CD4-positive, alpha-beta T cell treated with Interleukin-4 for 1 hour (primary cell): ENCODE measurements at regions not wholly inside any gene's neighbourhood (a gene's known extent, or its start where the extent isn't known, plus 50 kb on each side); places are given as distances from the start of the nearest gene placed in this dataset.

ENCODE experiments used
- DNase-seq, 2 donors: peaks; one replicate each; pipeline ENCODE4 v3.0.0-alpha.2; 2020 to 2022

DNA sequence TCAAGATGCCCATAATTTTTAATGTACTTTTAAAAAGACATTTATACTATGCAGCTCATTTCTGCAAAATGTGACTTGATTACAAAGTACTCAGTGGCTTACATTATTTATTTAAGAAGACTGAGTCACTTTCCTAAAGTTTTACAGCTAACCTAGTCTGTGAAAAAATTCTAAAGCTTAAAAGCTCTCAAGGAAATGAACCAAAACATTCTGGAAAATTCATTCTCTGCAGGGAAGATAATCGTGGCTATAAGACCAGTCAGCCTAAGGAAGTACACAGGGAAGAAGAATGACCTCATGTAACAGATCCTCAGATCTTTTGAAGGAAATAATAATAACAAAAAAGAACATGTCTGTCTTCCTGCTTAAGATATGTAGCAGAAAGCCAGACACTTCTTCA lies 232.1 kb upstream of the STK17B start:
- no peak for DNase-seq

GRCh38 chr2:196404276-196404675 lies 232.9 kb upstream of the STK17B start:
- DNase-seq, result no peak

- DNase-seq, result no peak
Observed at GRCh38 chr2:196407675-196408264, 231.7 kb upstream of the CCDC150 start.

- no peak for DNase-seq
Observed at GRCh38 chr2:196409376-196409775, 230.1 kb upstream of the CCDC150 start.

DNA sequence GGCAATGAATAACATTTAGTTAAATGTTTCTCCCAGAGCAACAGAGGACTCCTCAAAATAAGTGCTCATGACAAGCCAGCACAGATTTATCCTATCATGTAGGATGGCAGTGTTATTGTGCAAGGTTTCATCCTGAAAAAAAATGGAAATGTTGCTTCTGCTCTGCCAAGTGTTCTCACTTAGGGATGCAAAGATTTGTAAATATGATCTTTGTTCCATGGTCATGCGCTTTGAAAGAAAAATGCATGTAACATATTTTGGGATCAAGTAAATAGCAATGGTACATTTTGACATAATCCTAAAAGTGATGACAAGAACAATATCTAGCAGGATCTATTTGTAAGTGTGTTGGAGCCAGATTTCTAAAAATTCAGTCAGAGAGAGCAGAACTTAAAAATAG lies 229.5 kb upstream of the CCDC150 start:
- no peak for DNase-seq

- DNase-seq, result no peak
Observed at GRCh38 chr2:196413821-196414274, 225.7 kb upstream of the CCDC150 start.

GRCh38 chr2:196415384-196415783 lies 224.1 kb upstream of the CCDC150 start:
- DNase-seq, result no peak

- DNase-seq, result no peak
Observed at GRCh38 chr2:196420143-196420542, 219.4 kb upstream of the CCDC150 start.

DNA sequence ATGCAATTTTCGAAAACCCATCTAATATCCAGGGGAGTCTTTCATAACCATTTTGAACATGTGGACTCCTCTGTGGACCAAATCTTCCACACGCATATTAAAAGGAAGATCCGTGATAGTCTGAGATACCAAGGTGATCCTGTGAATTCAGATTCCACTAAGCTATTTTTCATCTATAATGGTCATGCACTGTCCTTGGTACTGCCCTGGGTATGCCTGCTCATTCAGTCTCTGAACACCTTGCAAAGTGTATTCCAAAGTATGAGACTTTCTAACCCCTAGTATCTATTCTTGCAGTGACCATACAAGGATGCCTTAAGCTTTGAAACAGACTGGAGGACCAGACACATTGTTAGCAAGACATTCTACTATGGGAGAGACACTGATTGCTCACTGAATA lies 217.6 kb upstream of the CCDC150 start:
- DNase-seq, result no peak

GRCh38 chr2:196422361-196422760 lies 217.2 kb upstream of the CCDC150 start:
- DNase-seq, result no peak

DNA sequence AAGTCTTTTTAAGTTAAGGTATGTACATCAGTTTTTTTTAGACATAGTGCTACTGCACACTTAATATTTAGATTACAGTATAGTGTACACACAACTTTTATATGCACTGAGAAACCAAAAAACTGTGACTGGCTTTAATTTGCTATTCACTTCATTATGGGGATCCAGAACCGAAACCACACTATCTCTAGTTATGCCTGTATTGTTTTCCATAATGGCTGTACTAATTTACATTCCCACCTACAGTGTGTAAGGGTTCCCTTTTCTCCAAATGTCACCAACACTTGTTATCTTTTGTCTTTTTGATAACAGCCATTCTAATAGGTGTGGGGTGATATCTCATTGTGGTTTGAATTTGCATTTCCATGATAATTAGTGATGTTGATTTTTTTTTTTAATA lies 213.4 kb upstream of the CCDC150 start:
- DNase-seq, result no peak

DNA sequence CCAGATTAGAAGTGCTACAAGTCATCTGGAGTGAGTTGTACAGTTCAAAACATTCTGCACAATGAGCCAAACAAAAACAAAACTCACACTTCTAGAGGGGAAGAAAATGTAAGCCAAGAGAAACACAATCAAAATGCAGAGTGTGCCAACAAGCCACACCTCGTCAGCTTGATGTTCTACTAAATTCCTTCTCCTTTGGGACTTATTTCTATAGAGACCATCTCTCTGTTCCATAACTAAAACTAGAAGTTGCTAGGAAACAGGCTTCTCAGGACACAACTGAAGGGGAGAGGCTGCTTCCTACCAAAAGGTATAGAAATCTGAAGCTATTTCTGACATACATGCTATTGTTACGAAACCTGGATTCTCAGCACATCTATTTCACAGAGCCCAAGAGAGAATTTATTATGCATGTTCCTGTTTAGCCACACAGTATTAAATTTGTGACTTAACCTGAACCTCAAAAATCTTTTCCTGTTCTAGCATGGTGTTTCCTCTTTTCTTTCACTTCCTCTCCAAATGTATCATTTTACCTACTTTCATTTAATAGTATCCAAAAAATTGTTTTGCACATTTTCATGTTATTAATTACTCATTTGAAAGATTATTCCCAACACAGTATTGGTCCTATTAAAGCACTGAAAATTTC lies 211.4 kb upstream of the CCDC150 start:
- DNase-seq, result no peak

- DNase-seq, result no peak
Observed at GRCh38 chr2:196431076-196431475, 208.4 kb upstream of the CCDC150 start.

- DNase-seq, result no peak
Observed at GRCh38 chr2:196431957-196432356, 207.6 kb upstream of the CCDC150 start.

- DNase-seq, result no peak
Observed at GRCh38 chr2:196433116-196433515, 206.4 kb upstream of the CCDC150 start.

- DNase-seq, result no peak
Observed at GRCh38 chr2:196434217-196434616, 205.3 kb upstream of the CCDC150 start.

DNA sequence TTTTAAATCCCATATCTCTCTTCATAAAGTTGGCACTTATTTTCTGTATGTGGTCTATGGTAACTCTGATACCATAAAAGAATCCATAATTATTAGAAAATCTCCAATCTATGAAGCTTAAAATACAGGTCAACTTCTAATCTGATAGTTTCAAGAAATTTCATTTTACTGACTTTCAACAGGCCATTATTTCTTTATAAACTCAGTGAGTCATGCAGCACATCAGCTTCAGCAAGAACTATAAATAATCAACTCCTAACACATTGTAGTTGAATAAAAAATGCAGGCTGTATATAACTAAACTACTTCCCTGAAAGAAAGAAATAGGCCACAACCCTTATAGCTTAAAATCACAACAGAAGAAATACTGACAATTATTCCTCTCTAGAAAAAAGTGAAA lies 204.3 kb upstream of the CCDC150 start:
- DNase-seq, result no peak

- no peak for DNase-seq
Observed at GRCh38 chr2:196437626-196438025, 201.9 kb upstream of the CCDC150 start.

- no peak for DNase-seq
Observed at GRCh38 chr2:196439760-196440159, 199.8 kb upstream of the CCDC150 start.

GRCh38 chr2:196440413-196440812 lies 199.1 kb upstream of the CCDC150 start:
- DNase-seq, result no peak

DNA sequence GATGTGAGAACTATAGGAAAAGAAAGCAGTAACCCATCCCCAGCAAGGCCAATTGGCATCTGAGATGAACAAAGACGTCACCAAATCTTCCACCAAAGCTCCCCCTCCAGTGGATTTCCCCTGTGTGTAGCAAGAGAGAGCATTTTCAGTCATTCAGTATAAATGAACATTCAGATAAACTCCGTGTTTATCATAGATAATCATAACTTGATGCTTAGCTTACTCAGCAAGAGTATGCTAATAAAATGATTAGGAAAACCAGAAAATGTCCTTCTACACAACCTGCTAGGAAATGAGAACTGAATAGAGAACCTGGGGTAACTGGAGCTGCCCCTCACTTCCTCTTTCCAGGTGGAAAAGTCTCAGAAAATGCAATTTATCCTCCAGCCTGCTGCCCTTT lies 198.0 kb upstream of the CCDC150 start:
- no peak for DNase-seq

GRCh38 chr2:196442211-196442610 lies 197.3 kb upstream of the CCDC150 start:
- no peak for DNase-seq

DNA sequence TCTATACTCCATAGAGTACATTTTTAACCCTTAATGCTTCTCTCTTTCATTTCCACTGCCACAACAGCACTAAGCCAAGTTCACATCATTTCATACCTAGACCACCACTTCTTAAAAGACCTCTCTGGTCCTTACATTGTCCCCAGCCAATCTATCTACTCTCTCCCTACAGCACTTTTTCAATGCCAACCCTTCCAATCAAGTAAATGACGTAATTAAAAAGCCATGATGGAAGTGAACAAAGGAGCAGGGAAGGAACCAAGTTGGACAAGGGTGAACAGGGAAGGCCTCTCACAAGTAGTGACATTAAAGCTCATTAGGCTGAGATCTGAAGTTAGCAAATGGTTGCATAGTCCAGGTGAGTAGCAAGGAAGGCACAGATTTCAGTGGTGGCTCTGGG lies 195.1 kb upstream of the CCDC150 start:
- DNase-seq, result no peak

DNA sequence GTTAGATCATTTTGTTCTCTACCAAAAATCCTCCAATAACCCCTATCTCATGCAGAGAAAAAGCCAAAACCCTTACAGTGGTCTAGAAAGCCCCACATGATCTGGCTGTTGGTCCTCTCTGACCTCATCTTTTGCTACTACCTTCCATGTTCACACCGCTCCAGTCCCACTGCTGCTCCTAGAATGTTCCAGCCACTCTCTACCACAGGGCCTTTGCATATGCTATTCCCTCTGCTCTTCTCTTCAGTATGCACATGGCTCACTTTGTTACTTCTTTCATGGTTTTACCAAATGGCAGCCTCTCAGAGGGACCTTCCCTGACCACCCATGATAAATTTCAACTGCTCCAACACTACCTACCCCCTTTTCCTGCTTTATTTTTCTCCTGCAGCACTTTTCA lies 193.5 kb upstream of the CCDC150 start:
- DNase-seq, result no peak
